ENCODE measurements at regions not wholly inside any gene's neighbourhood (a gene's known extent, or its start where the extent isn't known, plus 50 kb on each side); places are given as distances from the start of the nearest gene placed in this dataset.

DNA sequence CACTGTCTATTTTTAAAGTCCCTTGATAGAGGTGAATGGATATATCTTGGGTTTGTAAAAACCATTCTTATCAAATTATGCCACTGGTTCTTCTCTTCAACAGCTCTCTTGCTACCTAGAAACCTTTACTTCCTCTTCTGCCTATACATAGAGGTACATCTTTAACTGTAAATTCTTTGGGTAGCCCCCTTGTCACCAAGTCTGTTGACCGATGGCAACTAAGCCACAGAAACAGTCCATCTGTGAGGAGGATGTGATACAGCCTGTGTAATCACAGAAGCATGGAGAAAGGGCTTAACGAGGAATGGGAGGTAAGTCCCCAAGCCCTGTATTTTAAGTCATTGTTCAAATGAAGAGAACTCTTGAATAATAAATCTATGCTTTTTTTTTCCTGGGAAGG lies 246.5 kb upstream of the MDFIC2 start:
- no peak for FAIRE-seq
- Histone ChIP-seq H3K4me3 (replicated peaks in 1 of 3; ENCODE audit: insufficient read depth in 1 of 3, low read depth in 1 of 3, low read length in 3 of 3) (no peak overlapping the region), H3K9me1 (replicated peaks; ENCODE audit: control insufficient read depth, extremely low read depth, insufficient read depth, low read length) (no peaks in the 10 kb centered on the region), H3K79me2 (ENCODE audit: control insufficient read depth, insufficient read depth, low read length) (no peaks in the 10 kb centered on the region), H3K36me3 (ENCODE audit: control insufficient read depth in 2 of 2, extremely low read depth in 1 of 2, insufficient read depth in 2 of 2, low read length in 2 of 2) (no peaks in the 10 kb centered on the region), H2AFZ (ENCODE audit: low read depth, low read length) (no peak overlapping the region), H3K9ac (replicated peaks; ENCODE audit: extremely low read depth, insufficient read depth, low read length) (no peak overlapping the region), H4K20me1 (replicated peaks; ENCODE audit: control insufficient read depth, extremely low read depth, insufficient read depth, low read length) (no peaks in the 10 kb centered on the region), H3K27ac (ENCODE audit: insufficient read depth, low read depth, low read length) (no peak overlapping the region), H3K4me2 (ENCODE audit: insufficient read depth, low read length) (no peak overlapping the region), H3K4me1 (ENCODE audit: control insufficient read depth, extremely low read depth, insufficient read depth, low read length) (no peaks in the 10 kb centered on the region), H3K9me3 (replicated peaks; ENCODE audit: control insufficient read depth, insufficient read depth, low read length) (no peaks in the 10 kb centered on the region), H3K27me3 (ENCODE audit: control insufficient read depth in 2 of 2, insufficient read depth in 2 of 2, low read length in 2 of 2) (peaks cover 0 to 2% of the 10 kb centered on the region in 2 experiments)
- ChIA-PET CTCF (interaction anchor here (0.9 kb wide), 1 partner anchor 10 kb away, joined by 4 read pairs; no protein-coding TSS in a partner anchor), POLR2A (no interaction called here)
- TF ChIP-seq FOS (IDR thresholded peaks at IDR 0.05; ENCODE audit: borderline replicate concordance, insufficient read depth, low read length) (no peak), EZH2 (IDR thresholded peaks at IDR 0.05; ENCODE audit: borderline replicate concordance, low read depth, low read length, severe bottlenecking) (no peak), POLR2A (IDR thresholded peaks at IDR 0.05; ENCODE audit: low read depth, low read length) (no peak), GATA2 (IDR thresholded peaks at IDR 0.05; ENCODE audit: insufficient read depth, insufficient read length, low read depth, low read length) (no peak), MYC (IDR thresholded peaks at IDR 0.05; ENCODE audit: low read depth, low read length) (no peak), JUN (IDR thresholded peaks at IDR 0.05; ENCODE audit: borderline replicate concordance, insufficient read depth, insufficient read length, low read depth) (no peak), POLR2AphosphoS5 (IDR thresholded peaks at IDR 0.05; ENCODE audit: insufficient read depth, low read depth, low read length) (no peak)
- TF ChIP-seq, protein P1, sequence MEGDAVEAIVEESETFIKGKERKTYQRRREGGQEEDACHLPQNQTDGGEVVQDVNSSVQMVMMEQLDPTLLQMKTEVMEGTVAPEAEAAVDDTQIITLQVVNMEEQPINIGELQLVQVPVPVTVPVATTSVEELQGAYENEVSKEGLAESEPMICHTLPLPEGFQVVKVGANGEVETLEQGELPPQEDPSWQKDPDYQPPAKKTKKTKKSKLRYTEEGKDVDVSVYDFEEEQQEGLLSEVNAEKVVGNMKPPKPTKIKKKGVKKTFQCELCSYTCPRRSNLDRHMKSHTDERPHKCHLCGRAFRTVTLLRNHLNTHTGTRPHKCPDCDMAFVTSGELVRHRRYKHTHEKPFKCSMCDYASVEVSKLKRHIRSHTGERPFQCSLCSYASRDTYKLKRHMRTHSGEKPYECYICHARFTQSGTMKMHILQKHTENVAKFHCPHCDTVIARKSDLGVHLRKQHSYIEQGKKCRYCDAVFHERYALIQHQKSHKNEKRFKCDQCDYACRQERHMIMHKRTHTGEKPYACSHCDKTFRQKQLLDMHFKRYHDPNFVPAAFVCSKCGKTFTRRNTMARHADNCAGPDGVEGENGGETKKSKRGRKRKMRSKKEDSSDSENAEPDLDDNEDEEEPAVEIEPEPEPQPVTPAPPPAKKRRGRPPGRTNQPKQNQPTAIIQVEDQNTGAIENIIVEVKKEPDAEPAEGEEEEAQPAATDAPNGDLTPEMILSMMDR (IDR thresholded peaks at IDR 0.05; ENCODE audit: extremely low read depth in 1 of 2, insufficient read depth in 1 of 2, low read depth in 1 of 2, low read length in 2 of 2) = no peak
- TF ChIP-seq, protein P2, sequence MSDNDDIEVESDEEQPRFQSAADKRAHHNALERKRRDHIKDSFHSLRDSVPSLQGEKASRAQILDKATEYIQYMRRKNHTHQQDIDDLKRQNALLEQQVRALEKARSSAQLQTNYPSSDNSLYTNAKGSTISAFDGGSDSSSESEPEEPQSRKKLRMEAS (IDR thresholded peaks at IDR 0.05; ENCODE audit: insufficient read depth, insufficient read length) = no peak
- DNase-seq (ENCODE audit: low read depth, low spot score) = no peak
- dilution Hi-C loops (cut with MboI; ENCODE audit: extremely low pct_ligation_motif_present, low sequenced_read_pairs) = no loop called here
- intact Hi-C loops (cut with micrococcal nuclease) = loop anchor here (10.0 kb wide), 1 partner anchor 146 kb away; no protein-coding TSS in a partner anchor
- no TSS peak for BruUV-seq (replicated peaks)

Measured in endothelial cell of umbilical vein (primary cell).